Mucosa of descending colon (tissue), 3 donors: ENCODE measurements at regions not wholly inside any gene's neighbourhood (a gene's known extent, or its start where the extent isn't known, plus 50 kb on each side); places are given as distances from the start of the nearest gene placed in this dataset.

Experiments
- ATAC-seq: fragments of 200-7000 bp; cut with Tn5 transposase; one replicate; pipeline ENCODE4 v1.9.1; 2020; ENCODE audit warnings: mild to moderate bottlenecking, moderate library complexity
- DNase-seq, 3 donors: peaks; one replicate each; pipeline ENCODE4 v3.0.0-alpha.2; 2020
- H3K36me3 ChIP-seq: fragments of 200-600 bp; one replicate; pipeline ENCODE4 v1.8.0; 2021; ENCODE audit warnings: low read depth, mild to moderate bottlenecking
- H3K4me1 ChIP-seq: fragments of 200-600 bp; one replicate; pipeline ENCODE4 v1.8.0; 2021; ENCODE audit warnings: low read depth, mild to moderate bottlenecking
- H3K4me3 ChIP-seq: fragments of 200-600 bp; one replicate; pipeline ENCODE4 v1.8.0; 2021; ENCODE audit warnings: mild to moderate bottlenecking
- H3K9me3 ChIP-seq: fragments of 200-600 bp; one replicate; pipeline ENCODE4 v1.8.0; 2021; ENCODE audit warnings: mild to moderate bottlenecking
- intact Hi-C, 2 donors: fragments of 100-400 bp; cut with DNase I in 1 of 2; cut with micrococcal nuclease in 1 of 2; formaldehyde crosslinking; loops; one replicate each; pipeline versions ENCODE4 v1.11.0 to v1.11.1; 2022; cut with DNase I, micrococcal nuclease
- TF ChIP-seq, protein P1 (sequence below): fragments of 200-600 bp; IDR thresholded peaks from one replicate; pipeline ENCODE4 v1.8.0; 2022; ENCODE audit warnings: antibody characterized with exemption, mild to moderate bottlenecking
- donor health status: DM: no; HTN: no; CAD: no; lungs with moderate emphysema.
- donor health status: DM: no; HTN: no; CAD: no.
- donor health status: DM: no; HTN: yes; CAD: no.

GRCh38 chr3:182220471-182220870 lies 508.7 kb downstream of the SOX2 start:
- TF ChIP-seq, protein P1, sequence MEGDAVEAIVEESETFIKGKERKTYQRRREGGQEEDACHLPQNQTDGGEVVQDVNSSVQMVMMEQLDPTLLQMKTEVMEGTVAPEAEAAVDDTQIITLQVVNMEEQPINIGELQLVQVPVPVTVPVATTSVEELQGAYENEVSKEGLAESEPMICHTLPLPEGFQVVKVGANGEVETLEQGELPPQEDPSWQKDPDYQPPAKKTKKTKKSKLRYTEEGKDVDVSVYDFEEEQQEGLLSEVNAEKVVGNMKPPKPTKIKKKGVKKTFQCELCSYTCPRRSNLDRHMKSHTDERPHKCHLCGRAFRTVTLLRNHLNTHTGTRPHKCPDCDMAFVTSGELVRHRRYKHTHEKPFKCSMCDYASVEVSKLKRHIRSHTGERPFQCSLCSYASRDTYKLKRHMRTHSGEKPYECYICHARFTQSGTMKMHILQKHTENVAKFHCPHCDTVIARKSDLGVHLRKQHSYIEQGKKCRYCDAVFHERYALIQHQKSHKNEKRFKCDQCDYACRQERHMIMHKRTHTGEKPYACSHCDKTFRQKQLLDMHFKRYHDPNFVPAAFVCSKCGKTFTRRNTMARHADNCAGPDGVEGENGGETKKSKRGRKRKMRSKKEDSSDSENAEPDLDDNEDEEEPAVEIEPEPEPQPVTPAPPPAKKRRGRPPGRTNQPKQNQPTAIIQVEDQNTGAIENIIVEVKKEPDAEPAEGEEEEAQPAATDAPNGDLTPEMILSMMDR, result no peak
- DNase-seq (no peak), ATAC-seq (no peak)
- Histone ChIP-seq H3K36me3 (no peaks in the 10 kb centered on the region), H3K4me3 (no peak overlapping the region), H3K9me3 (no peaks in the 10 kb centered on the region), H3K4me1 (no peaks in the 10 kb centered on the region)
- intact Hi-C loops, result no loop called here

DNA sequence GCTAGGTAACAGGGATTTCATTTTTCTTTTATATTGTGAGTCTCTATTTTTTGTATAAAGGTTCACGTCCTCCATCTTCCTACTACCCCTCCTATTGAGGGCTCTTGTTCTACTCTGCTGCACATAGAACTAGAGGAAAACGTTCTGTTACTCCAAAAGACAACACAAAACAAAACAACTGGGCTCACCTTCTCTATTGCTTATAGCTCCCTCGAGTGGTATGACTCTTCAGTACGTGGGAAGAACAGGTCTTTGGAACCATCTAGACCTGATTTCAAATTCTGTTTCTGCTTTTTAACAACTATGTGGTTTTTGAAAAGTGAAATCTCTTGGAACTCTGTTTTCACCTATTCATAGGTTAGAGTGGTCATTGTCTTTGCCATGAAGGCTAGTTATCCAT lies 515.3 kb downstream of the SOX2 start:
- TF ChIP-seq, protein P1, result no peak
- ATAC-seq, result no peak
- no peak for DNase-seq

GRCh38 chr3:182233405-182233804 lies 521.7 kb downstream of the SOX2 start:
- H3K4me3 ChIP-seq, result no peak overlapping the region
- H3K9me3 ChIP-seq, result no peaks in the 10 kb centered on the region
- no peaks in the 10 kb centered on the region for H3K36me3 ChIP-seq
- TF ChIP-seq, protein P1, result no peak
- no peaks in the 10 kb centered on the region for H3K4me1 ChIP-seq
- no peak for ATAC-seq
- DNase-seq, result no peak
- intact Hi-C loops, result no loop called here

More for the DNA sequence above, 515.3 kb downstream of the SOX2 start:
- Histone ChIP-seq H3K4me1 (no peaks in the 10 kb centered on the region), H3K4me3 (no peak overlapping the region), H3K9me3 (no peaks in the 10 kb centered on the region), H3K36me3 (no peaks in the 10 kb centered on the region)
- intact Hi-C loops, result no loop called here

GRCh38 chr3:182233957-182234356 lies 522.2 kb downstream of the SOX2 start:
- TF ChIP-seq, protein P1, result no peak
- ATAC-seq (no peak), DNase-seq (no peak)
- Histone ChIP-seq H3K4me3 (no peak overlapping the region), H3K4me1 (no peaks in the 10 kb centered on the region), H3K36me3 (no peaks in the 10 kb centered on the region), H3K9me3 (no peaks in the 10 kb centered on the region)
- intact Hi-C loops, result no loop called here

- intact Hi-C loops, result no loop called here
- no peak overlapping the region for H3K4me3 ChIP-seq
- no peaks in the 10 kb centered on the region for H3K36me3 ChIP-seq
- TF ChIP-seq, protein P1, result no peak
- H3K9me3 ChIP-seq, result no peaks in the 10 kb centered on the region
- DNase-seq (no peak), ATAC-seq (no peak)
- H3K4me1 ChIP-seq, result no peaks in the 10 kb centered on the region
Measured at GRCh38 chr3:182234881-182235280, 523.2 kb downstream of the SOX2 start.

DNA sequence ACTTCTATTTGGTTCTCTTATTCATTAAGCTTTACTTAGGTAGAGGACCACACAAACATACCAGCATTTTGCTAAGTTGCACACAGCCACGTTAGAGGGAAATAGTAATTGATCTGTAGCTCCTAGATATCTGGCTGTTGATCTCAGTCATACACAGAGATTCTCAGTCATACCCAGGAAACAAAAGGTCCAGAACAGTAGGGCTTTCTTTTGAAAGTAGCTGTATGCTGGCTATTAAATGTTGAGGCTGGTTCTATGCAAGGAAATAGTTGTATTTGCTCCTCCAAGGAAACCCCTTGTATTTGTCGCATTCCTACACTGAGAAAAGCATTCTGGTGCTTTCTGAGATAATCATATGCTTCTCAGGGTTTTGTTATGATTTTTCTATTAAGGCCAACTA lies 523.8 kb downstream of the SOX2 start:
- H3K4me3 ChIP-seq, result no peak overlapping the region
- H3K9me3 ChIP-seq, result no peaks in the 10 kb centered on the region
- no peak for ATAC-seq
- intact Hi-C loops, result no loop called here
- no peaks in the 10 kb centered on the region for H3K4me1 ChIP-seq
- DNase-seq, result no peak
- no peaks in the 10 kb centered on the region for H3K36me3 ChIP-seq
- TF ChIP-seq, protein P1, result no peak
